K562 (cell line): ENCODE measurements at regions not wholly inside any gene's neighbourhood (a gene's known extent, or its start where the extent isn't known, plus 50 kb on each side); places are given as distances from the start of the nearest gene placed in this dataset.

Experiments used
- CBFA2T2 ChIP-seq: fragments of 450-650 bp; conservative IDR thresholded peaks from 2 replicates; pipeline ENCODE4 v1.6.1; 2017; ENCODE audit warnings: mild to moderate bottlenecking
- GABPA ChIP-seq: fragments of 200-800 bp; sonication (Bioruptor generic); conservative IDR thresholded peaks from 2 replicates; pipeline ENCODE4 v1.6.1; 2016; ENCODE audit warnings: low read depth, missing genetic modification characterization, missing compliant biosample characterization
- MEF2D ChIP-seq: conservative IDR thresholded peaks from 2 replicates; pipeline ENCODE4 v1.6.1; 2016; ENCODE audit warnings: low read depth, missing genetic modification characterization, missing compliant biosample characterization
- TF ChIP-seq, protein P1 (sequence below): fragments of 200-800 bp; sonication (Bioruptor generic); IDR thresholded peaks from 2 replicates; pipeline ENCODE4 v1.6.1; 2016; ENCODE audit warnings: missing genetic modification characterization, missing compliant biosample characterization
- TF ChIP-seq, protein P2 (sequence below): IDR thresholded peaks from 2 replicates; pipeline ENCODE4 v1.6.1; 2016; ENCODE audit warnings: missing genetic modification characterization, missing compliant biosample characterization

DNA sequence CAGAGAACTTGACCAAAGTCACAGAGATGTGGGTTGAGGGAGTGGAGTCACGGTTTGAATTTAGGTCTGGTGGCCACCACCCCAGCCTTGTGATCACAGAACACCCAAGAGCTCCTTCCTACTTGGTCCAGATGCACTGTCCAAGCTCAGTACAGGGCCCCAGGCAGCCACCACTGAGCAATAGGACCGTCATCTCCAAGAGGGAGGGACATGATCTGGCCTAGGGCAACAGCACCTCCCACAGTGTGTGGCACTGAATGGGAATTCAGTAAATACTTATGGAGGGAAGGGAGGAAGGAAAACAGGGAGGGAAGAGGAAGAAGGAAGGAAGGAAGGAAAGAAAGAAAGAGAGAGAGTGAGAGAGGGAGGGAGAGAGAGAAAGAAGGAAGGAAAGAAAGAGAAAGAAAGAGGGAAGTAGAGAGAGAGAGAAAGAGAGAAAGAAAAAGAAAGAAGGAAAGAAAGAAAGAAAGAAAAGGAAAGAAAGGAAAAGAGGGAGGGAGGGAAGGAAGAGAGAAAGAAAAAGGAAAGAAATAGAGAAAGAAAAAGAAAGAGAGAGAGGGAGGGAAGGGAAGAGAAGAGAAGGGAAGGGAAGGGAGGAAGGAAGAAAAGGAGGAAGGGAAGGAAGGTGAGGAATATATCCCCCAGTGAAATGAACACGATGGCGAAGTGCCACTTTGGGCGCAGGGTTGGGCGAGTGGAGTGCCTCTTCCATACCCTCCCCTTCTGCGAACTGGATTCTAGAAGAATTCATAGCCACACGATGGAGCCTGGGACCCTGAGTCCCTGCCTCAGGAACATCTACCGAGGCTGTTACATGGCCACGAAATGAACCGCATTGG is 243.7 kb downstream of the TFAP2C start (continued):
- TF ChIP-seq, protein P1, sequence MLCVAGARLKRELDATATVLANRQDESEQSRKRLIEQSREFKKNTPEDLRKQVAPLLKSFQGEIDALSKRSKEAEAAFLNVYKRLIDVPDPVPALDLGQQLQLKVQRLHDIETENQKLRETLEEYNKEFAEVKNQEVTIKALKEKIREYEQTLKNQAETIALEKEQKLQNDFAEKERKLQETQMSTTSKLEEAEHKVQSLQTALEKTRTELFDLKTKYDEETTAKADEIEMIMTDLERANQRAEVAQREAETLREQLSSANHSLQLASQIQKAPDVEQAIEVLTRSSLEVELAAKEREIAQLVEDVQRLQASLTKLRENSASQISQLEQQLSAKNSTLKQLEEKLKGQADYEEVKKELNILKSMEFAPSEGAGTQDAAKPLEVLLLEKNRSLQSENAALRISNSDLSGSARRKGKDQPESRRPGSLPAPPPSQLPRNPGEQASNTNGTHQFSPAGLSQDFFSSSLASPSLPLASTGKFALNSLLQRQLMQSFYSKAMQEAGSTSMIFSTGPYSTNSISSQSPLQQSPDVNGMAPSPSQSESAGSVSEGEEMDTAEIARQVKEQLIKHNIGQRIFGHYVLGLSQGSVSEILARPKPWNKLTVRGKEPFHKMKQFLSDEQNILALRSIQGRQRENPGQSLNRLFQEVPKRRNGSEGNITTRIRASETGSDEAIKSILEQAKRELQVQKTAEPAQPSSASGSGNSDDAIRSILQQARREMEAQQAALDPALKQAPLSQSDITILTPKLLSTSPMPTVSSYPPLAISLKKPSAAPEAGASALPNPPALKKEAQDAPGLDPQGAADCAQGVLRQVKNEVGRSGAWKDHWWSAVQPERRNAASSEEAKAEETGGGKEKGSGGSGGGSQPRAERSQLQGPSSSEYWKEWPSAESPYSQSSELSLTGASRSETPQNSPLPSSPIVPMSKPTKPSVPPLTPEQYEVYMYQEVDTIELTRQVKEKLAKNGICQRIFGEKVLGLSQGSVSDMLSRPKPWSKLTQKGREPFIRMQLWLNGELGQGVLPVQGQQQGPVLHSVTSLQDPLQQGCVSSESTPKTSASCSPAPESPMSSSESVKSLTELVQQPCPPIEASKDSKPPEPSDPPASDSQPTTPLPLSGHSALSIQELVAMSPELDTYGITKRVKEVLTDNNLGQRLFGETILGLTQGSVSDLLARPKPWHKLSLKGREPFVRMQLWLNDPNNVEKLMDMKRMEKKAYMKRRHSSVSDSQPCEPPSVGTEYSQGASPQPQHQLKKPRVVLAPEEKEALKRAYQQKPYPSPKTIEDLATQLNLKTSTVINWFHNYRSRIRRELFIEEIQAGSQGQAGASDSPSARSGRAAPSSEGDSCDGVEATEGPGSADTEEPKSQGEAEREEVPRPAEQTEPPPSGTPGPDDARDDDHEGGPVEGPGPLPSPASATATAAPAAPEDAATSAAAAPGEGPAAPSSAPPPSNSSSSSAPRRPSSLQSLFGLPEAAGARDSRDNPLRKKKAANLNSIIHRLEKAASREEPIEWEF (CRISPR knock-in tag) = no peak
- TF ChIP-seq MEF2D (no peak), CBFA2T2 (no peak), GABPA (tag) (no peak)
- TF ChIP-seq, protein P2, sequence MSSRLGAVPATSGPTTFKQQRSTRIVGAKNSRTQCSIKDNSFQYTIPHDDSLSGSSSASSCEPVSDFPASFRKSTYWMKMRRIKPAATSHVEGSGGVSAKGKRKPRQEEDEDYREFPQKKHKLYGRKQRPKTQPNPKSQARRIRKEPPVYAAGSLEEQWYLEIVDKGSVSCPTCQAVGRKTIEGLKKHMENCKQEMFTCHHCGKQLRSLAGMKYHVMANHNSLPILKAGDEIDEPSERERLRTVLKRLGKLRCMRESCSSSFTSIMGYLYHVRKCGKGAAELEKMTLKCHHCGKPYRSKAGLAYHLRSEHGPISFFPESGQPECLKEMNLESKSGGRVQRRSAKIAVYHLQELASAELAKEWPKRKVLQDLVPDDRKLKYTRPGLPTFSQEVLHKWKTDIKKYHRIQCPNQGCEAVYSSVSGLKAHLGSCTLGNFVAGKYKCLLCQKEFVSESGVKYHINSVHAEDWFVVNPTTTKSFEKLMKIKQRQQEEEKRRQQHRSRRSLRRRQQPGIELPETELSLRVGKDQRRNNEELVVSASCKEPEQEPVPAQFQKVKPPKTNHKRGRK = peak; percentile 87
